Heart left ventricle (tissue), 13 donors: ENCODE measurements at regions not wholly inside any gene's neighbourhood (a gene's known extent, or its start where the extent isn't known, plus 50 kb on each side); places are given as distances from the start of the nearest gene placed in this dataset.

Experiments used
- POLR2A ChIP-seq, 2 donors: fragments of 450-650 bp; IDR thresholded peaks; one replicate each; pipeline ENCODE4 v1.6.1; 2017; ENCODE audit warnings: antibody characterized with exemption in 2 of 2, mild to moderate bottlenecking in 2 of 2, moderate library complexity in 2 of 2
- TF ChIP-seq, protein P1 (sequence below), 12 donors: fragments of 200-600 bp; sonication (generic) in 4 of 12; IDR thresholded peaks; one replicate each; pipeline versions ENCODE4 v1.5.0 to v1.8.0; 2018 to 2022; ENCODE audit warnings: antibody characterized with exemption in 12 of 12, mild to moderate bottlenecking in 5 of 12
- donor health status: ischemic (EF 13 %, LVEDD 7.1; RV severe dilation, severe dysfunction).
- donor health status: DM: no; HTN: yes; CAD: no.
- donor health status: DM: no; HTN: no; CAD: no.
- donor health status: ischemic (EF 25% LVEDD 6.9; RV normal size, moderate dysfunction).
- donor health status: ischemic (EF 25% LVEDD 5.7; RV mildly dilated, moderate dysfunction).
- donor health status: ischemic (EF 35%, LVEDD 5.7; RV mildly dilated, moderate dysfunction).
- donor health status: nonischemic (EF 11% LVEDD 7.7; RV severe dilation, severe dysfunction).
- donor health status: DM: yes; HTN: yes; CAD: no.
- donor health status: PGD.
- donor health status: ischemic (EF 29% LVEDD 5.4; RV normal size, mild dysfunction).
- donor health status: nonischemic (EF 23%, LVEDD 6.1; RV moderate dilation, normal function).

DNA sequence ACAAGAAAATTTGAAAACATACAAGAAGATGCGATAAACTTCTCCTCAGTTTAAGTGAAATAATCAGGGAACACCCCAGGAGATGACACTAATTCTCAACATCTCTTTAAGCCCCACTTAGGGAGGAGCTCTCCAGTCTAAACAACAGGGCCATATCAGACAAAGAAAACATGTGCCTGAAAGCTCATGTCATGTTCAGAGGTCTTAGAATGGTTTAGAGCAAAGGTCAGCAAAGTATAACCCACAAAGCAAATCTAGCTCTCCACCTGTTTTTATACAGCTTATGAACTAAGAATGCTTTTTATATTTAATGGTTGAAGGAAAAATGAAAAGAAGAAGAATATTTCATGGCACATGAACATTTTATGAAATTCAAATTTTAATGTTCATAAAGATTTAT lies 155.6 kb upstream of the NOL4 start:
- TF ChIP-seq, protein P1, sequence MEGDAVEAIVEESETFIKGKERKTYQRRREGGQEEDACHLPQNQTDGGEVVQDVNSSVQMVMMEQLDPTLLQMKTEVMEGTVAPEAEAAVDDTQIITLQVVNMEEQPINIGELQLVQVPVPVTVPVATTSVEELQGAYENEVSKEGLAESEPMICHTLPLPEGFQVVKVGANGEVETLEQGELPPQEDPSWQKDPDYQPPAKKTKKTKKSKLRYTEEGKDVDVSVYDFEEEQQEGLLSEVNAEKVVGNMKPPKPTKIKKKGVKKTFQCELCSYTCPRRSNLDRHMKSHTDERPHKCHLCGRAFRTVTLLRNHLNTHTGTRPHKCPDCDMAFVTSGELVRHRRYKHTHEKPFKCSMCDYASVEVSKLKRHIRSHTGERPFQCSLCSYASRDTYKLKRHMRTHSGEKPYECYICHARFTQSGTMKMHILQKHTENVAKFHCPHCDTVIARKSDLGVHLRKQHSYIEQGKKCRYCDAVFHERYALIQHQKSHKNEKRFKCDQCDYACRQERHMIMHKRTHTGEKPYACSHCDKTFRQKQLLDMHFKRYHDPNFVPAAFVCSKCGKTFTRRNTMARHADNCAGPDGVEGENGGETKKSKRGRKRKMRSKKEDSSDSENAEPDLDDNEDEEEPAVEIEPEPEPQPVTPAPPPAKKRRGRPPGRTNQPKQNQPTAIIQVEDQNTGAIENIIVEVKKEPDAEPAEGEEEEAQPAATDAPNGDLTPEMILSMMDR (IDR thresholded peaks at IDR 0.05): no peak
- no peak for TF ChIP-seq POLR2A (IDR thresholded peaks at IDR 0.05)
